ENCODE measurements at regions not wholly inside any gene's neighbourhood (a gene's known extent, or its start where the extent isn't known, plus 50 kb on each side); places are given as distances from the start of the nearest gene placed in this dataset.

DNA sequence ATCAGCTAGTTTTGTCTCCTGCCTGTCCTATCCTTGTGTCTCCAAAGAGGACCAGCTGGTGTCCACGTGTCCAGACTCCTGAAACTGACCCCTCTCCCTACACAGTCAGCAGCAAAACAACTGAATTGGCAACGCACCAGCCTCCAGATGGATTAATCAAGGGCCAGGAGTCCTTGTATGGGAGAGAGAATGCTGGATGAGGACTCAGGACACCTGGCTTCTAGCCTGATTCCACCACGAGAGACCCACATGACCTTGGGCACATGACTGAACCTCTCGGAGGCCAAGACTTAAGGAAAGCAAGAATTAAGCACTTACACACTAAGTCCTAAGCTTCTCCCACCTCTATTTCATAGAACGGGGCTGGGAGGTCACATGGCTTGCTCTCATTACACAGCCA lies 60.4 kb upstream of the CMKLR1 start:
- Mint-ChIP-seq H3K9me3 (peaks cover 8% of the 10 kb centered on the region), H3K4me3 (no peak overlapping the region), H3K27me3 (peaks cover 17% of the 10 kb centered on the region), H3K27ac (no peak overlapping the region), H3K36me3 (ENCODE audit: low read depth) (no peaks in the 10 kb centered on the region), H3K4me1 (ENCODE audit: low read depth) (no peaks in the 10 kb centered on the region)
- no peak for TF ChIP-seq CTCF (IDR thresholded peaks at IDR 0.05)
- DNase-seq (no peak), ATAC-seq (no peak)
- ChIA-PET POLR2A (no interaction called here), CTCF (no interaction called here)
- intact Hi-C loops (cut with micrococcal nuclease) = no loop called here

DNA sequence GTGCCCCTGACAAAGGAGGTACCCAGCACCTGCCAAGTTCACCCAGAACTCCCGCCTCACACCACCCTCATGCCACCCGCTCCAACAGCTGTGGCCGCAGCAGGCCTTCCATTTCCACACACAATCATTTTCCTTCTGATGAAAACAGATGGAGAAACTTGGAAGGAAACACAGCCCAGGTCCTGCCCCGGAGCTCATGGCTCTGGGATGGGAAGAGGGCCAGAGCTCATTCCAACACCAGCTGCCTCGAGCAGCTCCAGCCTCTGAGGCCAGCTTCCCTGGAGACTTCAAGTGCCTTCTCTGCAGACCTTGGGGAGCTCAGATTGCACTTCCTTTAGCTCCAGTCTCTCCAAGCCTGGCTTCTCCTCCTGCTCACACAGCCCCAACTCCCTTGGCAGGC lies 55.1 kb upstream of the CMKLR1 start:
- Mint-ChIP-seq H3K27me3 (peaks cover 19% of the 10 kb centered on the region), H3K4me3 (no peak overlapping the region), H3K9me3 (peaks cover 8% of the 10 kb centered on the region), H3K36me3 (ENCODE audit: low read depth) (no peaks in the 10 kb centered on the region), H3K4me1 (ENCODE audit: low read depth) (no peaks in the 10 kb centered on the region), H3K27ac (no peak overlapping the region)
- ChIA-PET POLR2A (no interaction called here), CTCF (no interaction called here)
- no peak for TF ChIP-seq CTCF (IDR thresholded peaks at IDR 0.05)
- intact Hi-C loops (cut with micrococcal nuclease) = no loop called here
- no peak for ATAC-seq
- no peak for DNase-seq

DNA sequence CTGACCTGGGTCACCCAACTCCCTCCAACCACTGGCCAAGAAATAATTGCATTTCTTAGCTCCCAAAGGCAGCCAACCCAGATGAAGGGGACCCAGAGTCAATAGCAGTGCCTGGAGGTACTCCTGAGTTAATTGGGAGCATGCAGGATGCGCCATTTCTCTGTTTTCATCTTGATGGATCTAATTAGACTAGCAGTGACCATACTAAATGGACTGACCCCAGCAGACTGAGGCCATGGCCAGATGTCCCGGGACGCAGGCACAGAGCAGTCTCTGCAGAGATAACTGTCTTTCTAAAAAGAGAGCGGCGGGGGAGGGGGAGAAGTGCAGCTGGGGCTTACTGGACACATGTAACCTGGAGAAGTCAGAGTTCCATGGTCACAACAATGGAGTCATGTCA lies 53.2 kb upstream of the CMKLR1 start:
- TF ChIP-seq CTCF (IDR thresholded peaks at IDR 0.05) = no peak
- Mint-ChIP-seq H3K27ac (no peak overlapping the region), H3K36me3 (ENCODE audit: low read depth) (no peaks in the 10 kb centered on the region), H3K9me3 (peaks cover 8% of the 10 kb centered on the region), H3K27me3 (peaks cover 17% of the 10 kb centered on the region), H3K4me1 (ENCODE audit: low read depth) (no peaks in the 10 kb centered on the region), H3K4me3 (no peak overlapping the region)
- ChIA-PET POLR2A (no interaction called here), CTCF (no interaction called here)
- DNase-seq (no peak), ATAC-seq (no peak)
- intact Hi-C loops (cut with micrococcal nuclease) = no loop called here

DNA sequence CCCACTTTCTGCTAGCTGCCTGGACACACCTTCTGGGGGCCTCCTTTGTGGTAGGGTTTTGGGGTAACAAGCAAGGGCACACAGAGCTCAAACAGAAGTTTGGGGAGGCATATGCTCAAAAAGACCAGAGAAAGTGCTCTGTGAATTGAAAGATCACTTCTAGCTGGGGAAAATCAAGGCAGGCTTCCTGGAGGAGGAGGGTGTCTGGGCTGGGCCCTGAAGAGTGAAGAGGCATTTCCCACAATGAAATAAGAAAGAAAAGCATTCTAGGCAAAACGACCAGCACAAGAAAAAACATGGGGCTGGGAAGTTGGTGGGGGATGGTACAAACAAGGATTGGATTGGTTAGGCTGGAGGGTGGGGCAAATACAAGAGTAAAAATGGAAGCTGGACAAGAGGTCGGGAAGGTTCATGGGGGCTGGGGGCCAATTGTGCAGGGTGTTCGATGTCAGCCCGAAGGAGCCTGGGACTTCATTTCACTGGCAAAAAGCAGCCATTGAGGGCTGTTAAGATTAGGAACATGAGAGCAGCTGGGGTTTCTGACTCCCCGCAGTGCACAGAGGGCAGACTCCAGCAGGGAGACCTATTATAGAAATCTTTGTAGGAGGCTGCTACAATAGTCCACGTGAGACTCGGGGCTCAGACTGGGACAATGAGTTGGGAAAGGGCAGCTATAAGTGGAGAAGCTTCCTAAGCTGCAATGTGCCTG lies 51.5 kb upstream of the CMKLR1 start:
- ChIA-PET POLR2A (no interaction called here), CTCF (no interaction called here)
- no peaks in the 10 kb centered on the region for H3K36me3 Mint-ChIP-seq (ENCODE audit: low read depth)
- no peak overlapping the region for H3K27ac Mint-ChIP-seq
- H3K4me1 Mint-ChIP-seq (ENCODE audit: low read depth) = no peaks in the 10 kb centered on the region
- peaks cover 14% of the 10 kb centered on the region for H3K27me3 Mint-ChIP-seq
- ATAC-seq = no peak
- H3K9me3 Mint-ChIP-seq = peaks cover 2% of the 10 kb centered on the region
- H3K4me3 Mint-ChIP-seq = no peak overlapping the region
- DNase-seq = no peak
- intact Hi-C loops (cut with micrococcal nuclease) = no loop called here
- TF ChIP-seq CTCF (IDR thresholded peaks at IDR 0.05) = no peak

DNA sequence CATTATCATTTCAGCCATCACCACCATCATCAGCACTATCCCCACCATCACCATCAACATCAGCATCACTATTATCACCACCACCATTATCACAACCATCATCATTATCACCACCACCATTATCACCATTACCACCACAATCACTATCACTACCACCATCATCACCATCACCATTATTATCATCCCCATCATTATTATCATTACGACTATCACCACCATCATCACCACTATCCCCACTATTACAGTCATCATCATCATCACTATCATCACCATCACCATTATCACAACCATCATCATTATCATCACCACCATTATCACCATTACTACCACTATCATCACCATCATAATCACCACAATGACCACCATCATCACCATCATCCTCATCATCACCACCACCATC lies 50.4 kb upstream of the CMKLR1 start:
- POLR2A ChIA-PET = no interaction called here

More for the DNA sequence above, 50.4 kb upstream of the CMKLR1 start:
- Mint-ChIP-seq H3K36me3 (ENCODE audit: low read depth) (no peaks in the 10 kb centered on the region), H3K4me3 (no peak overlapping the region), H3K27ac (no peak overlapping the region), H3K9me3 (no peaks in the 10 kb centered on the region), H3K27me3 (peaks cover 15% of the 10 kb centered on the region), H3K4me1 (ENCODE audit: low read depth) (no peaks in the 10 kb centered on the region)
- intact Hi-C loops (cut with micrococcal nuclease) = no loop called here
- DNase-seq (no peak), ATAC-seq (no peak)
- CTCF ChIA-PET = no interaction called here
- no peak for TF ChIP-seq CTCF (IDR thresholded peaks at IDR 0.05)
